ENCODE measurements at regions not wholly inside any gene's neighbourhood (a gene's known extent, or its start where the extent isn't known, plus 50 kb on each side); places are given as distances from the start of the nearest gene placed in this dataset.

DNA sequence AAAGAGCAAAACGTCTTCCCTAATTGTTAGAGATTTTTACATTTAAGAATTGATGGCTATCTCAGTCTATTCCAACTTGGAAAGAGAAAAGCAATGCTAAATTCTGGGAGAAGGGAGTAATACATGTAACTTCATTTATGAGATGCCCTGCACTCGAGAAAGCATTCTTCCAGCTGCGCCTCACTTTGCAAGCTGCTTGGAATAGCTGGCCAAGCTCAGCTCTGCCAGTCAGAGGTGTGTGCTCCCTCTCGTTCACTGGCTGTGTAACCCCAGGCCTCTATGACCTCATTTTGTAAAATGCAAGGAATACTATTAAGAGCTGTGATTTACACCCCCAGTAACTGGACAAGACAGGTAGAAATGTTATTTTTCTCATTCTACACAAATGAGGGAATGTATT lies 79.1 kb downstream of the OTX2 start:
- TF ChIP-seq, protein P1, sequence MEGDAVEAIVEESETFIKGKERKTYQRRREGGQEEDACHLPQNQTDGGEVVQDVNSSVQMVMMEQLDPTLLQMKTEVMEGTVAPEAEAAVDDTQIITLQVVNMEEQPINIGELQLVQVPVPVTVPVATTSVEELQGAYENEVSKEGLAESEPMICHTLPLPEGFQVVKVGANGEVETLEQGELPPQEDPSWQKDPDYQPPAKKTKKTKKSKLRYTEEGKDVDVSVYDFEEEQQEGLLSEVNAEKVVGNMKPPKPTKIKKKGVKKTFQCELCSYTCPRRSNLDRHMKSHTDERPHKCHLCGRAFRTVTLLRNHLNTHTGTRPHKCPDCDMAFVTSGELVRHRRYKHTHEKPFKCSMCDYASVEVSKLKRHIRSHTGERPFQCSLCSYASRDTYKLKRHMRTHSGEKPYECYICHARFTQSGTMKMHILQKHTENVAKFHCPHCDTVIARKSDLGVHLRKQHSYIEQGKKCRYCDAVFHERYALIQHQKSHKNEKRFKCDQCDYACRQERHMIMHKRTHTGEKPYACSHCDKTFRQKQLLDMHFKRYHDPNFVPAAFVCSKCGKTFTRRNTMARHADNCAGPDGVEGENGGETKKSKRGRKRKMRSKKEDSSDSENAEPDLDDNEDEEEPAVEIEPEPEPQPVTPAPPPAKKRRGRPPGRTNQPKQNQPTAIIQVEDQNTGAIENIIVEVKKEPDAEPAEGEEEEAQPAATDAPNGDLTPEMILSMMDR (IDR thresholded peaks at IDR 0.05; ENCODE audit: extremely low read depth in 1 of 2, insufficient read depth in 1 of 2, low read depth in 1 of 2, low read length in 2 of 2), result no peak
- TF ChIP-seq POLR2AphosphoS5 (IDR thresholded peaks at IDR 0.05; ENCODE audit: insufficient read depth, low read depth, low read length) (no peak), POLR2A (IDR thresholded peaks at IDR 0.05; ENCODE audit: low read depth, low read length) (no peak)
